NCI-H748 (cell line): ENCODE measurements at regions not wholly inside any gene's neighbourhood (a gene's known extent, or its start where the extent isn't known, plus 50 kb on each side); places are given as distances from the start of the nearest gene placed in this dataset.
"Not testable (repeated sequence)": the region's sequence is repeated elsewhere in the genome, so short reads cannot be mapped to it uniquely, and the experiment has no call there.

Experiments used
- DNase-seq: peaks from one replicate; lab custom pipeline; 2025; ENCODE audit not compliant: unreplicated experiment; lab: John Stamatoyannopoulos, UW

GRCh38 chr22:44630826-44631225 lies 71.2 kb upstream of the PRR5 start:
- no peak for DNase-seq

GRCh38 chr22:44628835-44629234 lies 73.2 kb upstream of the PRR5 start:
- no peak for DNase-seq

- DNase-seq = no peak
Observed at GRCh38 chr22:44628273-44628672, 73.7 kb upstream of the PRR5 start.

GRCh38 chr22:44627521-44628139 lies 74.4 kb upstream of the PRR5 start:
- no peak for DNase-seq

GRCh38 chr22:44625981-44626687 lies 75.9 kb upstream of the PRR5 start:
- peak; percentile 71 for DNase-seq

DNA sequence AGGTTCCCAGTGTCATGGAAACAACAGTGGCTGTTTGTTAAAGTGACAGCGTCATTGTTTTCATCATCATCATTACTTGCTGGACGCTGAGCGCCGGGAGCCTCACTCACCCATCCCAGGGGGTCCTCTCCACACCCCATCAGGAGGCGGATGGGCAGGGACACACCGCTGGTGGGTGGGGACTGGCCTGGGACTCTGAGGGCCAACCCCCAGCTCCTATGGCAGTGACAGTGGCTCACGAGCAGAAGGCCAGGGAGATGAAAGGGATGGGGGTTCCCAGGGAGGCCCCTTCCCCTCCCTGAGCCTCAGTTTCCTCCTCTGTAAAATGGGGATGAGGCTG lies 76.6 kb upstream of the PRR5 start:
- DNase-seq = no peak

- DNase-seq = no peak
Observed at GRCh38 chr22:44624689-44625420, 77.1 kb upstream of the PRR5 start.

DNA sequence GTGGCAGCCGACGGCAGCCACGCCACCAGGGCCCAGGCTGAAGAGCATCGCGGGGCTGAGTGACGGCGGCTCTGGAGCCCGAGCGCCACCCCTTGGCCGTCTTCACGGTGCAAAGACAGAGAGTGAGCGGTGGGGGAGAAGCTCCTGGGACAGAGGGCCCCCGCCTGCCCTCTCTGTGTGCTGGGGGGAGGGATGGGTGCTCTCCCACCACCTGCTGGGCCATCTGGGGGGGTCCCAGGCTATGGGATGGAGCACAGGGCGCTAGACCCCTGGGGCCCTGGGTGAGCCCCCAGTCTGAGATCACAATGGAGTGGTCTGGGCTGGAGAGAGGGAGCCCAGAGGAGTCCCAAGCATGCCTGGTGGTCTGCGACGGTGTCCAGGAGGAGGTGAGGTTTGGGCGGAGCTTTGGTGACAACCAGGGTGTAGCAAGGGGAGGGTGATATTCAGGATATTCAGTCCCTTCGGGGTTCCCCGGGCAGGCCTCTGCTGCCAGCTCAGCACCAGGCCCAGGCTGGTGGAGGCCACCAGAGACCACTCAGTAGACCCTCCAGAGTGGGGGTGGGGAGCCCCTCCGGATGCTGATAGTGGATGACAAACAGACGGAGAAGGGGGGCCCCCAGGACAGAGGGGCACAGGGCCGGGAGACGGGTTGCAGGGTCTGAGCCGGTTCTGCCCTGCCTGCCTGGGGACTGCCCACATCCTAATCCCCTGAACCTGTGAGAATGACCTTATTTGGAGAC lies 78.1 kb upstream of the PRR5 start:
- DNase-seq = peak; percentile 61

- DNase-seq = peak; percentile 32
Observed at GRCh38 chr22:44622679-44623078, 79.3 kb upstream of the PRR5 start.

DNA sequence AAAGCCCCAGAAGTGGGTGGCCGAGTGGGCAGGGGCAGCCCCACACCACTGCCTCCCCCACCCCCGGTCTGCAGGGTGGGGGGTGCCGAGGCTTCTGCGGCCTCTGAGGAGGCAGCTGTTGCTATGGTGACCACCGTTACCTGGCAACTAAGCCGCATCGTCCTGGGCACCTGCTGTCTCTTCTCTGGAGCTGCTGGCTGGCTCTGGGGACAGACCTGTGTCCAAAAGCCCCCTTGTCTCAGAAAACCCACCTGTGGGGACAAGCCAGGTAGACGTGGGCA lies 79.9 kb upstream of the PRR5 start:
- DNase-seq = peak; percentile 94

GRCh38 chr22:44621401-44622146 lies 80.4 kb upstream of the PRR5 start:
- no peak for DNase-seq

DNA sequence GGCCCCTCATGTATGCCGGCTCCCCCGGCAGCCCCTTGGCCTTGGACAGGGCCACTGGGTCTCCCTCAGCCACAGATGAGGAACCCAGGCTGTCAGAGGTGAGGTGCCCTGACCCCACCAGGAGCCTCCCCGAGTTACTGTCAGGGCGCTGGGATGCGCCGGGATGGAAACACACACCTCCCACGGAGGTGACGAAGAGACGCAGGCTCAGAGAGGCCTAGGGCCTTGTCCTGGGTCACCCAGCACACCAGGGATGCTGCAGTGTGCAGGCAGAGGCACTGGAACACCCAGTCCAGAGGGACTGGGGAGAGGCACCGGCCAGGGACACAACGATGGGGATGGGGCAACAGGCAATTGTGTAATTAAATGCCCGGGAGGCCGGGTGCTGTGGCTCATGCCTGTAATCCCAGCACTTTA lies 81.2 kb upstream of the PRR5 start:
- no peak for DNase-seq

- peak; percentile 98 for DNase-seq
Observed at GRCh38 chr22:44620129-44620840, 81.7 kb upstream of the PRR5 start.

DNA sequence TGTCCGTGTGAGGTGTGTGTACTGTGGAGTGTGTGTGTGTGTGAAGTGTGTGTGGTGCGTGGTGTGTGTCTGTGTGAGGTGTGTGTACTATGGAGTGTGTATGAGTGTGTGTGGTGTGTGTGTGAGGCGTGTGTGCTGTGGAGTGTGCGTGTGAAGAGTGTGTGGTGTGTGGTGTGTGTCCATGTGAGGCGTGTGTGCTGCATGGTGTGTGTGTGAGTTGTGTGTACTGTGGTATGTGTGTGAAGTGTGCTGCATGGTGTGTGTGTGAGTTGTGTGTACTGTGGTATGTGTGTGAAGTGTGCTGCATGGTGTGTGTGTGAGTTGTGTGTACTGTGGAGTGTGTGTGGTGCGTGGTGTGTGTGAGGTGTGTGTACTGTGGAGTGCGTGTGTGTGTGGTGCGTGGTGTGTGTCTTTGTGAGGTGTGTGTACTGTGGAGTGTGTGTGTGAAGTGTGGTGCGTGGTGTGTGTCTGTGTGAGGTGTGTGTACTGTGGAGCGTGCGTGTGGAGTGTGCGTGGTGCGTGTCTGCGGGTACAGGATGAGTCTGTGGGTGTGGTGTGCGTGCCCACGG lies 82.4 kb upstream of the PRR5 start:
- DNase-seq = not testable (repeated sequence)

DNA sequence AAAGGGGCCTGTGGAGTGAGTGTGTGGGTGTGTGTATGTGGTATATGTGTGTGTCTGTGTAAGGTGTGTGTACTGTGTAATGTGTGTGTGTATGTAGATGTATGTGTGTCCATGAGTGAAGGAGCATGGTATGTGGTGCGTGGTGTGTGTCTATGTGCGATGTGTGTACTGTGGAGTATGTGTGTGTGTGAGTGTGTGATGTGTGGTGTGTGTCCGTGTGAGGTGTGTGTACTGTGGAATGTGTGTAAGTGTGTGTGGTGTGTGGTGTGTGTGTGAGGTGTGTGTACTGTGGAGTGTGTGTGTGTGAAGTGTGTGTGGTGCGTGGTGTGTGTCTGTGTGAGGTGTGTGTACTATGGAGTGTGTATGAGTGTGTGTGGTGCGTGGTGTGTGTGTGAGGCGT lies 83.1 kb upstream of the PRR5 start:
- DNase-seq = not testable (repeated sequence)

GRCh38 chr22:44618400-44618799 lies 83.6 kb upstream of the PRR5 start:
- DNase-seq = peak; percentile 48

GRCh38 chr22:44617828-44618227 lies 84.2 kb upstream of the PRR5 start:
- no peak for DNase-seq

- no peak for DNase-seq
Observed at GRCh38 chr22:44616882-44617655, 84.9 kb upstream of the PRR5 start.

DNA sequence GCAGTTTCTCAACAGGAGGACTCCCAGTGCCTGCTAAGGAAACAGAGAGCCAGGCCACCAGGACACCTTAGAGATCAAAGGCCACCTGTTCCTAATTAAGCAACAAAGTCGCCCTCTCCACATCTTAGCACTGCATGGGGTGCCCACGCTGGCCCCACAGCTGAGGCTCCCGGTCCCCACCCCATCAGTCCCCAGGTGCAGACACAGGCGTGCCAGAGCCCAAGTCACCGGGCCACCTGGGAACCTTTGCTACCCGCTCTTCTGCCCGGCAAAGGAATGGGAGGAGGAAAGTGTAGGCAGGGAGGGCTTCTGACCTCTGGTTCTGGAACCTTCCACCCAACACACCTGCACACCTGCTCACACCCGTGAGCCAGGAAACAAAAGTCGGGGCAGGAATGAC lies 85.5 kb upstream of the PRR5 start:
- no peak for DNase-seq
